DOHH2 (cell line): ENCODE measurements at regions not wholly inside any gene's neighbourhood (a gene's known extent, or its start where the extent isn't known, plus 50 kb on each side); places are given as distances from the start of the nearest gene placed in this dataset.

Experiments
- EZH2phosphoT487 ChIP-seq: fragments of 200-600 bp; sonication (generic); IDR thresholded peaks from 2 replicates; pipeline ENCODE4 v1.6.1; 2017; ENCODE audit warnings: borderline replicate concordance, mild to moderate bottlenecking, antibody characterized with exemption, low read length, moderate library complexity, mixed read lengths
- TF ChIP-seq, protein P1 (sequence below): fragments of 200-600 bp; sonication (generic); IDR thresholded peaks from one replicate; pipeline ENCODE4 v1.5.1; 2014; ENCODE audit warnings: antibody characterized with exemption, mild to moderate bottlenecking, low read depth, low read length; ENCODE audit not compliant: poor library complexity, severe bottlenecking

DNA sequence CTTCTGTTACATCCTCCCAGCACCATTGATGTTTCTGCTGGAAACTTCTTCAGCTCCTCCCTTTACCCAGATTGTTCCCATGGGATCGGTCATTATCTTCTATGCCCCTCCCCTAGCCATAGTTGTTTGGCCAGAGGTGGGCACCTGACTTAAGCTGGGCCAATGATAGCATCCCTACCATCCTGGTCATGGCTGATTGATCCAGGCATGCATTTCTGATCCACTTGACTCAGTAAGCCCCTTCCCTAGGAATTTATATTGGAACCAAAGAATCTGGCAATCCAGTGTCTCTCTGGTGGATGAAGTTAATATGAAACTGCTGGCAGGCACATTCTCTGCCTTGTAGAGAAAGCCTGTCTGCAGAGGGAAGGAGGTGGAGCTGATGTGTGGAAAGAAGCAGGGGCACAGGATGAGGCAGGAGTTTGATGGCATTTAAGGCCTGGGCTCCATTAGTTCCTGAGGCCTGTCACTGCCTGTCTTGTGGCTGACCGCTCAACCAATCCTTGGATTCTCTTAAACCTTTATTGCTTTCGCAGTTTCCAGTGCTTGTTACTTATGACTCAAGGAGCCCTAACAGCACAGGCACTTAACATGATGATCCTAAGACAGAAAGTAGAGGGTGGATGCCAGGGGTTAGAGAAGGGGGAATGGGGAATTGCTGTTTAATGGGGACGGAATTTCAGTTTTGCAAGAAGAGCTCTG is 152.4 kb downstream of the ABCC12 start:
- TF ChIP-seq, protein P1, sequence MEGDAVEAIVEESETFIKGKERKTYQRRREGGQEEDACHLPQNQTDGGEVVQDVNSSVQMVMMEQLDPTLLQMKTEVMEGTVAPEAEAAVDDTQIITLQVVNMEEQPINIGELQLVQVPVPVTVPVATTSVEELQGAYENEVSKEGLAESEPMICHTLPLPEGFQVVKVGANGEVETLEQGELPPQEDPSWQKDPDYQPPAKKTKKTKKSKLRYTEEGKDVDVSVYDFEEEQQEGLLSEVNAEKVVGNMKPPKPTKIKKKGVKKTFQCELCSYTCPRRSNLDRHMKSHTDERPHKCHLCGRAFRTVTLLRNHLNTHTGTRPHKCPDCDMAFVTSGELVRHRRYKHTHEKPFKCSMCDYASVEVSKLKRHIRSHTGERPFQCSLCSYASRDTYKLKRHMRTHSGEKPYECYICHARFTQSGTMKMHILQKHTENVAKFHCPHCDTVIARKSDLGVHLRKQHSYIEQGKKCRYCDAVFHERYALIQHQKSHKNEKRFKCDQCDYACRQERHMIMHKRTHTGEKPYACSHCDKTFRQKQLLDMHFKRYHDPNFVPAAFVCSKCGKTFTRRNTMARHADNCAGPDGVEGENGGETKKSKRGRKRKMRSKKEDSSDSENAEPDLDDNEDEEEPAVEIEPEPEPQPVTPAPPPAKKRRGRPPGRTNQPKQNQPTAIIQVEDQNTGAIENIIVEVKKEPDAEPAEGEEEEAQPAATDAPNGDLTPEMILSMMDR: no peak
- TF ChIP-seq EZH2phosphoT487: no peak
